B cell (primary cell): ENCODE measurements at regions not wholly inside any gene's neighbourhood (a gene's known extent, or its start where the extent isn't known, plus 50 kb on each side); places are given as distances from the start of the nearest gene placed in this dataset.

ENCODE experiments used
- ATAC-seq: fragments of 200-7000 bp; cut with Tn5 transposase; one replicate; pipeline ENCODE4 v1.10.0; 2021; ENCODE audit warnings: low read depth, mild to moderate bottlenecking, moderate number of reproducible peaks, moderate library complexity
- CTCF ChIA-PET: fragments of 350-600 bp; sonication (Branson Sonifier 250); formaldehyde crosslinking; loops from one replicate; lab custom pipeline; 2021; ENCODE audit warnings: antibody characterized with exemption, inconsistent platforms; lab: Charles Lee
- POLR2A ChIA-PET: fragments of 350-600 bp; sonication (Branson Sonifier 250); formaldehyde crosslinking; loops from one replicate; lab custom pipeline; 2021; ENCODE audit warnings: antibody characterized with exemption; lab: Charles Lee
- DNase-seq: peaks from one replicate; pipeline ENCODE4 v3.0.0; 2013
- H2AFZ ChIP-seq: 2 replicates; pipeline ENCODE4 v1.6.1; 2012; ENCODE audit warnings: mild to moderate bottlenecking, low read depth, low read length; ENCODE audit not compliant: insufficient read depth, poor library complexity, severe bottlenecking
- H3K27ac ChIP-seq, 2 donors: 1 replicate in 1 of 2; 2 replicates in 1 of 2; pipeline ENCODE4 v1.5.1; 2012 to 2013; ENCODE audit warnings: low read length in 2 of 2, mild to moderate bottlenecking in 2 of 2, moderate library complexity in 1 of 2
- H3K27me3 ChIP-seq, 4 experiments: fragments of 200-600 bp in 1 of 4; sonication (generic) in 1 of 4; replicated peaks in 1 of 4; 1 replicate in 2 of 4; 2 replicates in 2 of 4; pipeline versions ENCODE4 v1.6.1 to v1.7.0; 2013 to 2016; ENCODE audit warnings: low read length in 3 of 4, mild to moderate bottlenecking in 2 of 4, mixed read lengths in 1 of 4, moderate library complexity in 1 of 4; ENCODE audit not compliant: insufficient read depth in 4 of 4, control insufficient read depth in 3 of 4; ENCODE audit errors: control extremely low read depth in 1 of 4
- H3K36me3 ChIP-seq, 2 experiments: replicated peaks in 1 of 2; 1 replicate in 1 of 2; 2 replicates in 1 of 2; pipeline versions ENCODE4 v1.6.1 to v1.7.1; 2013; ENCODE audit warnings: low read length in 1 of 2; ENCODE audit not compliant: insufficient read depth in 2 of 2, control insufficient read depth in 1 of 2; ENCODE audit errors: control extremely low read depth in 1 of 2, extremely low read depth in 1 of 2
- H3K4me1 ChIP-seq, 2 donors: fragments of 200-600 bp in 1 of 2; sonication (generic) in 1 of 2; 1 replicate in 1 of 2; 2 replicates in 1 of 2; pipeline versions ENCODE4 v1.5.1 to v1.6.1; 2013 to 2017; ENCODE audit warnings: low read length in 2 of 2; ENCODE audit not compliant: control insufficient read depth in 2 of 2, insufficient read depth in 2 of 2
- H3K4me2 ChIP-seq: replicated peaks from 2 replicates; pipeline ENCODE3; 2012; ENCODE audit warnings: mild to moderate bottlenecking, low read depth, low read length; ENCODE audit not compliant: poor library complexity, severe bottlenecking
- H3K4me3 ChIP-seq, 5 experiments: fragments of 200-600 bp in 1 of 5; sonication (generic) in 1 of 5; 1 replicate in 3 of 5; 2 replicates in 2 of 5; pipeline versions ENCODE4 v1.5.1 to v1.7.0; 2011 to 2016; ENCODE audit warnings: low read length in 4 of 5, mild to moderate bottlenecking in 4 of 5, low read depth in 2 of 5, control low read depth in 1 of 5, moderate library complexity in 1 of 5; ENCODE audit not compliant: insufficient read depth in 1 of 5; ENCODE audit errors: control extremely low read depth in 1 of 5, extremely low read depth in 1 of 5
- H3K79me2 ChIP-seq: fragments of 200-600 bp; sonication (generic); one replicate; pipeline ENCODE4 v1.6.0; 2016; ENCODE audit warnings: low read length; ENCODE audit not compliant: control insufficient read depth, insufficient read depth
- H3K9ac ChIP-seq: fragments of 200-600 bp; sonication (generic); 2 replicates; pipeline ENCODE4 v1.6.1; 2017; ENCODE audit warnings: mild to moderate bottlenecking, low read length, moderate library complexity
- H3K9me3 ChIP-seq, 3 donors: one replicate each; pipeline versions ENCODE4 v1.6.1 to v1.7.1; 2013; ENCODE audit warnings: low read length in 2 of 3; ENCODE audit not compliant: control insufficient read depth in 2 of 3, insufficient read depth in 1 of 3; ENCODE audit errors: control extremely low read depth in 1 of 3
- H4K20me1 ChIP-seq: 2 replicates; pipeline ENCODE4 v1.6.0; 2012; ENCODE audit warnings: mild to moderate bottlenecking, low read length; ENCODE audit not compliant: insufficient read depth, control insufficient read depth, poor library complexity, severe bottlenecking
- H3K27ac Mint-ChIP-seq: one replicate; pipeline ENCODE4 v1.8.0; 2021; ENCODE audit warnings: mixed read lengths
- H3K27me3 Mint-ChIP-seq: one replicate; pipeline ENCODE4 v1.8.0; 2021; ENCODE audit warnings: mixed read lengths
- H3K4me1 Mint-ChIP-seq: one replicate; pipeline ENCODE4 v1.8.0; 2021; ENCODE audit warnings: mixed read lengths
- H3K4me3 Mint-ChIP-seq: one replicate; pipeline ENCODE4 v1.8.0; 2021; ENCODE audit warnings: mixed read lengths
- H3K9me3 Mint-ChIP-seq: one replicate; pipeline ENCODE4 v1.8.0; 2022; ENCODE audit warnings: mixed read lengths; ENCODE audit not compliant: insufficient read depth
- CTCF ChIP-seq: fragments of 200-600 bp; IDR thresholded peaks from one replicate; pipeline ENCODE4 v1.8.0; 2022; ENCODE audit warnings: antibody characterized with exemption, mild to moderate bottlenecking
- EZH2 ChIP-seq: IDR thresholded peaks from 2 replicates; pipeline ENCODE4 v1.6.1; 2012; ENCODE audit warnings: borderline replicate concordance, low read depth, mild to moderate bottlenecking, moderate library complexity, low read length; ENCODE audit not compliant: insufficient read depth, poor library complexity, severe bottlenecking
- WGBS: methylation state at CpG from one replicate; pipeline ENCODE4 v1.1.5; 2013; ENCODE audit warnings: missing lambda C conversion rate; ENCODE audit not compliant: insufficient coverage; 5-methylcytosine and 5-hydroxymethylcytosine counted together
- intact Hi-C: fragments of 100-400 bp; cut with micrococcal nuclease; formaldehyde crosslinking; loops from one replicate; pipeline ENCODE4 v1.10.0; 2022

GRCh38 chr1:90313778-90314177 is 318.9 kb downstream of the ZNF326 start:
- ATAC-seq (no peak), DNase-seq (no peak)
- H3K36me3 ChIP-seq = no peaks in the 10 kb centered on the region
- CTCF ChIA-PET = no interaction called here
- intact Hi-C loops = no loop called here
- Mint-ChIP-seq H3K9me3 (no peaks in the 10 kb centered on the region), H3K4me3 (no peak overlapping the region), H3K27me3 (no peaks in the 10 kb centered on the region), H3K27ac (no peak overlapping the region), H3K4me1 (no peaks in the 10 kb centered on the region)
- no peak overlapping the region for H3K4me3 ChIP-seq
- no peaks in the 10 kb centered on the region for H3K4me1 ChIP-seq
- no peak overlapping the region for H3K9ac ChIP-seq
- H3K27me3 ChIP-seq = no peaks in the 10 kb centered on the region
- no peaks in the 10 kb centered on the region for H3K79me2 ChIP-seq
- WGBS = 86% methylated on average over 1 of the region's 3 CpGs
- POLR2A ChIA-PET = no interaction called here
- TF ChIP-seq CTCF = no peak
- no peak for TF ChIP-seq EZH2
- no peaks in the 10 kb centered on the region for H3K9me3 ChIP-seq
- no peaks in the 10 kb centered on the region for H4K20me1 ChIP-seq
- no peak overlapping the region for H2AFZ ChIP-seq
- no peak overlapping the region for H3K27ac ChIP-seq
- no peak overlapping the region for H3K4me2 ChIP-seq

GRCh38 chr1:90309806-90310205 is 314.9 kb downstream of the ZNF326 start:
- Mint-ChIP-seq H3K4me3 (no peak overlapping the region), H3K9me3 (peaks cover 6% of the 10 kb centered on the region), H3K27me3 (no peaks in the 10 kb centered on the region), H3K4me1 (no peaks in the 10 kb centered on the region), H3K27ac (no peak overlapping the region)
- WGBS = 85% methylated on average over 4 of the region's 5 CpGs
- TF ChIP-seq EZH2 (no peak), CTCF (no peak)
- ATAC-seq (no peak), DNase-seq (no peak)
- Histone ChIP-seq H3K4me2 (no peak overlapping the region), H3K4me3 (no peak overlapping the region), H3K27ac (no peak overlapping the region), H3K4me1 (no peaks in the 10 kb centered on the region), H3K9ac (no peak overlapping the region), H3K79me2 (no peaks in the 10 kb centered on the region), H3K36me3 (no peaks in the 10 kb centered on the region), H2AFZ (no peak overlapping the region), H3K27me3 (no peaks in the 10 kb centered on the region), H4K20me1 (no peaks in the 10 kb centered on the region), H3K9me3 (no peaks in the 10 kb centered on the region)
- ChIA-PET CTCF (no interaction called here), POLR2A (no interaction called here)
- intact Hi-C loops = no loop called here
